ENCODE measurements at regions not wholly inside any gene's neighbourhood (a gene's known extent, or its start where the extent isn't known, plus 50 kb on each side); places are given as distances from the start of the nearest gene placed in this dataset.

- Histone ChIP-seq H3K79me2 (ENCODE audit: control insufficient read depth, insufficient read depth, low read length) (no peaks in the 10 kb centered on the region), H3K36me3 (ENCODE audit: control insufficient read depth, insufficient read depth, low read length) (no peaks in the 10 kb centered on the region), H3K9ac (ENCODE audit: insufficient read depth in 1 of 2, low read depth in 2 of 2, low read length in 2 of 2) (no peak overlapping the region), H3K4me2 (ENCODE audit: insufficient read depth, low read length) (no peak overlapping the region), H2AFZ (ENCODE audit: low read depth, low read length) (no peak overlapping the region), H3K27me3 (ENCODE audit: control insufficient read depth in 2 of 2, insufficient read depth in 2 of 2, low read length in 2 of 2) (0 out of 5 replicates have a peak, but pooled peaks cover 0 to 4% of the 10 kb centered on the region in 2 experiments), H4K20me1 (replicated peaks; ENCODE audit: control insufficient read depth, insufficient read depth, low read length) (no peaks in the 10 kb centered on the region), H3K9me3 (replicated peaks; ENCODE audit: control insufficient read depth, insufficient read depth, low read depth, low read length) (no peaks in the 10 kb centered on the region), H3K27ac (ENCODE audit: extremely low read depth, low read depth, low read length) (no peak overlapping the region), H3K4me1 (replicated peaks in 1 of 2; ENCODE audit: control insufficient read depth in 2 of 2, insufficient read depth in 2 of 2, low read length in 2 of 2) (no peaks in the 10 kb centered on the region), H3K9me1 (ENCODE audit: control insufficient read depth, insufficient read depth, low read length) (no peaks in the 10 kb centered on the region), H3K4me3 (no peak overlapping the region)
- DNase-seq (ENCODE audit: extremely low read depth in 1 of 4, low spot score in 3 of 4) (no peak), FAIRE-seq (no peak), ATAC-seq (no peak)
- in situ Hi-C loops (cut with MboI), result no loop called here
- intact Hi-C loops (cut with micrococcal nuclease), result loop anchor here (10.0 kb wide), 1 partner anchor 121 kb away; no protein-coding TSS in a partner anchor
- BruUV-seq (replicated peaks), result no TSS peak
- 0% methylated on average over 4 of the region's 4 CpGs for WGBS (ENCODE audit: insufficient coverage, low coverage, missing lambda C conversion rate)
- ChIA-PET POLR2A (interaction anchor here (0.6 kb wide), 1 partner anchor 101 kb away, joined by 3 read pairs; no protein-coding TSS in a partner anchor), CTCF (ENCODE audit: low intra/inter-chr PET ratio) (no interaction called here)
- TF ChIP-seq ZNF668 (CRISPR knock-in tag; IDR thresholded peaks at IDR 0.05), result no peak
- TF ChIP-seq JUN (IDR thresholded peaks at IDR 0.05; ENCODE audit: borderline replicate concordance, low read depth, low read length), result no peak
- no peak for TF ChIP-seq JUN (CRISPR knock-in tag; IDR thresholded peaks at IDR 0.05; ENCODE audit: borderline replicate concordance)
- TF ChIP-seq ZNF507 (tag; conservative IDR thresholded peaks at IDR 0.05), result no peak
- TF ChIP-seq MAFK (IDR thresholded peaks at IDR 0.05; ENCODE audit: low read length), result peak; percentile 83
- TF ChIP-seq TSC22D4 (tag; IDR thresholded peaks at IDR 0.05), result no peak
- TF ChIP-seq GTF2F1 (IDR thresholded peaks at IDR 0.05; ENCODE audit: low read depth, low read length), result no peak
- no peak for TF ChIP-seq RBM17 (IDR thresholded peaks at IDR 0.05; ENCODE audit: borderline replicate concordance, low read depth, low read length)
- TF ChIP-seq MAFF (IDR thresholded peaks at IDR 0.05; ENCODE audit: low read length), result peak; percentile 86
- no peak for TF ChIP-seq ZKSCAN3 (CRISPR knock-in tag; IDR thresholded peaks at IDR 0.05)
- no peak for TF ChIP-seq CBX2 (IDR thresholded peaks at IDR 0.05; ENCODE audit: insufficient read depth, low read length, poor library complexity, severe bottlenecking)
- TF ChIP-seq KAT2B (IDR thresholded peaks at IDR 0.05; ENCODE audit: low read depth, low read length), result no peak
- TF ChIP-seq HMG20B (CRISPR knock-in tag; IDR thresholded peaks at IDR 0.05), result no peak
- TF ChIP-seq ZBED1 (IDR thresholded peaks at IDR 0.05), result no peak
- peak; percentile 77 for TF ChIP-seq C11orf30 (IDR thresholded peaks at IDR 0.05; ENCODE audit: low read depth)
- no peak for TF ChIP-seq HNRNPLL (IDR thresholded peaks at IDR 0.05; ENCODE audit: low read depth, low read length, poor library complexity, severe bottlenecking)
- peak; percentile 86 for TF ChIP-seq ZNF316 (IDR thresholded peaks at IDR 0.05)
- TF ChIP-seq GMEB1 (CRISPR knock-in tag; IDR thresholded peaks at IDR 0.05), result no peak
- TF ChIP-seq CLOCK (CRISPR knock-in tag; IDR thresholded peaks at IDR 0.05; ENCODE audit: borderline replicate concordance), result no peak
- TF ChIP-seq MYNN (IDR thresholded peaks at IDR 0.05), result no peak
- no peak for TF ChIP-seq MYNN (CRISPR knock-in tag; IDR thresholded peaks at IDR 0.05)
- TF ChIP-seq ZNF143 (CRISPR knock-in tag; IDR thresholded peaks at IDR 0.05), result no peak
- TF ChIP-seq ZNF140 (CRISPR knock-in tag; IDR thresholded peaks at IDR 0.05), result no peak
These were observed 209.6 kb upstream of the SLC30A5 start for GRCh38 chr5:68884144-68884754.

All from K562 (cell line).